K562 (cell line): ENCODE measurements at regions not wholly inside any gene's neighbourhood (a gene's known extent, or its start where the extent isn't known, plus 50 kb on each side); places are given as distances from the start of the nearest gene placed in this dataset.

ENCODE experiments used
- ATAC-seq: fragments of 200-7000 bp; cut with Tn5 transposase; 3 replicates; pipeline ENCODE4 v1.9.1; 2020; ENCODE audit warnings: moderate library complexity
- BruUV-seq: library from RNA; stranded (reverse); fragments of 400-500 nt; replicated peaks from 2 replicates; lab custom pipeline; 2021; lab: Mats Ljungman, UMichigan
- CTCF ChIA-PET: fragments of 300-600 bp; formaldehyde crosslinking; extraction: SDS; loops from one replicate; lab custom pipeline; 2021; ENCODE audit warnings: low intra/inter-chr PET ratio; lab: Yijun Ruan, JAX
- POLR2A ChIA-PET: fragments of 300-600, 350-650 bp; sonication (Branson Sonifier 250); formaldehyde crosslinking; extraction: SDS; loops from one replicate; lab custom pipeline; 2021; ENCODE audit warnings: antibody characterized with exemption, inconsistent platforms; lab: Yijun Ruan, JAX
- DNase-seq, 4 experiments: peaks; one replicate each; pipeline versions ENCODE4 v3.0.0 to v3.0.0-alpha.2; 2011 to 2018; ENCODE audit warnings: low spot score in 3 of 4, mixed read lengths in 3 of 4; ENCODE audit errors: extremely low read depth in 1 of 4
- FAIRE-seq: peaks from 2 replicates; lab custom pipeline; 2011; peaks lifted over from hg19 to GRCh38; lab: Jason Lieb, UNC
- H2AFZ ChIP-seq: 2 replicates; pipeline ENCODE4 v1.6.0; 2011; ENCODE audit warnings: low read depth, low read length, control low read depth, inconsistent platforms
- H3K27ac ChIP-seq: fragments of 200-600 bp; 3 replicates; pipeline ENCODE4 v1.8.0; 2011; ENCODE audit warnings: low read depth, mild to moderate bottlenecking, control low read depth, inconsistent platforms, low read length, moderate library complexity, mixed read lengths; ENCODE audit errors: extremely low read depth
- H3K27me3 ChIP-seq, 2 experiments: fragments of 300-600 bp in 1 of 2; 2 replicates in 1 of 2; 3 replicates in 1 of 2; pipeline versions ENCODE4 v1.6.0 to v1.8.0; 2011; ENCODE audit warnings: inconsistent platforms in 2 of 2, low read length in 2 of 2, mild to moderate bottlenecking in 1 of 2, mixed read lengths in 1 of 2, moderate library complexity in 1 of 2; ENCODE audit not compliant: control insufficient read depth in 2 of 2, insufficient read depth in 2 of 2
- H3K36me3 ChIP-seq: fragments of 300-600 bp; 3 replicates; pipeline ENCODE4 v1.8.0; 2011; ENCODE audit warnings: mild to moderate bottlenecking, low read length, inconsistent platforms; ENCODE audit not compliant: control insufficient read depth, insufficient read depth
- H3K4me1 ChIP-seq, 2 experiments: fragments of 200-600 bp in 1 of 2; replicated peaks in 1 of 2; 2 replicates in 1 of 2; 3 replicates in 1 of 2; pipeline versions ENCODE4 v1.5.1 to v1.8.0; 2011; ENCODE audit warnings: inconsistent platforms in 2 of 2, low read length in 2 of 2, mild to moderate bottlenecking in 1 of 2, mixed read lengths in 1 of 2, moderate library complexity in 1 of 2; ENCODE audit not compliant: control insufficient read depth in 2 of 2, insufficient read depth in 2 of 2
- H3K4me2 ChIP-seq: 2 replicates; pipeline ENCODE4 v1.6.1; 2011; ENCODE audit warnings: low read length, control low read depth, inconsistent platforms, mixed read lengths; ENCODE audit not compliant: insufficient read depth
- H3K4me3 ChIP-seq: fragments of 200-600 bp; sonication (generic), shearing (Covaris generic); 2 replicates; pipeline ENCODE4 v1.5.1; 2016; ENCODE audit warnings: control low read depth, inconsistent platforms
- H3K79me2 ChIP-seq: fragments of 200-600 bp; 3 replicates; pipeline ENCODE4 v1.8.0; 2011; ENCODE audit warnings: low read length, inconsistent platforms; ENCODE audit not compliant: control insufficient read depth, insufficient read depth
- H3K9ac ChIP-seq, 2 experiments: 2 replicates each; pipeline versions ENCODE4 v1.6.0 to v1.6.1; 2011; ENCODE audit warnings: low read depth in 2 of 2, low read length in 2 of 2, control low read depth in 1 of 2, inconsistent platforms in 1 of 2, mild to moderate bottlenecking in 1 of 2, mixed read lengths in 1 of 2; ENCODE audit not compliant: insufficient read depth in 1 of 2
- H3K9me1 ChIP-seq: one replicate; pipeline ENCODE4 v1.6.0; 2011; ENCODE audit warnings: inconsistent platforms, mild to moderate bottlenecking, low read length, moderate library complexity; ENCODE audit not compliant: control insufficient read depth, insufficient read depth
- H3K9me3 ChIP-seq: replicated peaks from 2 replicates; pipeline ENCODE4 v1.5.1; 2011; ENCODE audit warnings: low read depth, low read length, inconsistent platforms; ENCODE audit not compliant: control insufficient read depth, insufficient read depth
- H4K20me1 ChIP-seq: replicated peaks from 2 replicates; pipeline ENCODE4 v1.6.1; 2011; ENCODE audit warnings: low read length, inconsistent platforms, mixed read lengths; ENCODE audit not compliant: control insufficient read depth, insufficient read depth
- ARNT ChIP-seq, 2 experiments: fragments of 450-650 bp; IDR thresholded peaks; 2 replicates each; pipeline ENCODE4 v1.6.1; 2016; ENCODE audit warnings: mild to moderate bottlenecking in 1 of 2
- BRD4 ChIP-seq: fragments of 200-600 bp; sonication (generic); IDR thresholded peaks from 2 replicates; pipeline ENCODE4 v1.6.1; 2017; ENCODE audit warnings: inconsistent platforms
- HNRNPH1 ChIP-seq: fragments of 200-400 bp; formaldehyde crosslinking; optimal IDR thresholded peaks from 2 replicates; pipeline ENCODE3; 2017; ENCODE audit warnings: low read depth, mild to moderate bottlenecking, low read length, moderate library complexity
- KHSRP ChIP-seq: fragments of 450-650 bp; IDR thresholded peaks from 2 replicates; pipeline ENCODE4 v1.6.1; 2017
- MAZ ChIP-seq, 2 experiments: fragments of 450-650 bp in 1 of 2; sonication (generic) in 1 of 2; formaldehyde crosslinking; IDR thresholded peaks in 1 of 2; conservative IDR thresholded peaks in 1 of 2; 2 replicates each; pipeline versions ENCODE4 v1.4.0 to v1.5.0; 2020; ENCODE audit warnings: mild to moderate bottlenecking in 1 of 2, missing genetic modification reagents in 1 of 2
- MTF1 ChIP-seq: fragments of 250-450 bp; sonication (Bioruptor Pico); IDR thresholded peaks from 2 replicates; pipeline ENCODE4 v1.9.0; 2021; ENCODE audit warnings: moderate library complexity, mild to moderate bottlenecking, inconsistent platforms, borderline replicate concordance
- NONO ChIP-seq, 2 experiments: fragments of 200-400 bp in 1 of 2; fragments of 450-650 bp in 1 of 2; formaldehyde crosslinking in 1 of 2; IDR thresholded peaks; 2 replicates each; pipeline ENCODE4 v1.6.1; 2017; ENCODE audit warnings: low read depth in 2 of 2, mild to moderate bottlenecking in 2 of 2, moderate library complexity in 2 of 2, low read length in 1 of 2
- NR1H2 ChIP-seq: sonication (generic); formaldehyde crosslinking; IDR thresholded peaks from 2 replicates; pipeline ENCODE4 v1.4.0; 2020; ENCODE audit warnings: mild to moderate bottlenecking, missing genetic modification reagents
- SETDB1 ChIP-seq: IDR thresholded peaks from one replicate; pipeline ENCODE4 v1.6.1; 2012; ENCODE audit warnings: low read length, control low read depth, inconsistent platforms
- SREBF1 ChIP-seq: fragments of 150-350 bp; IDR thresholded peaks from 2 replicates; pipeline ENCODE4 v1.6.1; 2014; ENCODE audit warnings: antibody characterized with exemption, low read depth, low read length, borderline replicate concordance
- ZBTB17 ChIP-seq: fragments of 450-650 bp; formaldehyde crosslinking; IDR thresholded peaks from 2 replicates; pipeline ENCODE4 v1.4.0; 2020; ENCODE audit warnings: mild to moderate bottlenecking
- ZNF347 ChIP-seq: fragments of 450-650 bp; formaldehyde crosslinking; IDR thresholded peaks from 2 replicates; pipeline ENCODE4 v1.4.0; 2020; ENCODE audit warnings: low read depth, mild to moderate bottlenecking, moderate library complexity
- ZNF668 ChIP-seq: fragments of 250-450 bp; sonication (Bioruptor Pico); IDR thresholded peaks from 2 replicates; pipeline ENCODE4 v1.8.0; 2022; ENCODE audit warnings: mild to moderate bottlenecking, inconsistent platforms
- WGBS: fragments of 100-300 bp; shearing (Covaris generic); methylation state at CpG from one replicate; pipeline ENCODE4 v1.1.6; 2016; ENCODE audit warnings: low coverage, mixed read lengths; ENCODE audit not compliant: insufficient coverage; ENCODE audit errors: missing lambda C conversion rate; 5-methylcytosine and 5-hydroxymethylcytosine counted together
- in situ Hi-C: fragments of 300-500 bp; cut with MboI; formaldehyde crosslinking; loops from 4 replicates; pipeline ENCODE4 v1.15.0; 2018; ENCODE audit warnings: inconsistent platforms, mixed read lengths
- intact Hi-C: fragments of 100-400 bp; cut with micrococcal nuclease; formaldehyde crosslinking; loops from 2 replicates; pipeline ENCODE4 v1.14.2; 2022
- TF ChIP-seq, protein P1 (sequence below), 2 experiments: fragments of 450-650 bp in 1 of 2; sonication (generic) in 1 of 2; formaldehyde crosslinking in 1 of 2; IDR thresholded peaks in 1 of 2; conservative IDR thresholded peaks in 1 of 2; 2 replicates each; pipeline versions ENCODE4 v1.6.1 to v1.8.1; 2016 to 2023; ENCODE audit warnings: mild to moderate bottlenecking in 2 of 2, moderate library complexity in 2 of 2, inconsistent platforms in 1 of 2, missing genetic modification reagents in 1 of 2
- TF ChIP-seq, protein P2 (sequence below): sonication (generic); formaldehyde crosslinking; IDR thresholded peaks from 2 replicates; pipeline ENCODE4 v1.8.0; 2022; ENCODE audit warnings: mild to moderate bottlenecking, missing genetic modification reagents
- TF ChIP-seq, protein P3 (sequence below): sonication (generic); formaldehyde crosslinking; IDR thresholded peaks from 2 replicates; pipeline ENCODE4 v1.8.0; 2022; ENCODE audit warnings: mild to moderate bottlenecking, missing genetic modification reagents
- TF ChIP-seq, protein P4 (sequence below): sonication (generic); formaldehyde crosslinking; IDR thresholded peaks from 2 replicates; pipeline ENCODE4 v1.8.0; 2023; ENCODE audit warnings: mild to moderate bottlenecking, missing genetic modification reagents

DNA sequence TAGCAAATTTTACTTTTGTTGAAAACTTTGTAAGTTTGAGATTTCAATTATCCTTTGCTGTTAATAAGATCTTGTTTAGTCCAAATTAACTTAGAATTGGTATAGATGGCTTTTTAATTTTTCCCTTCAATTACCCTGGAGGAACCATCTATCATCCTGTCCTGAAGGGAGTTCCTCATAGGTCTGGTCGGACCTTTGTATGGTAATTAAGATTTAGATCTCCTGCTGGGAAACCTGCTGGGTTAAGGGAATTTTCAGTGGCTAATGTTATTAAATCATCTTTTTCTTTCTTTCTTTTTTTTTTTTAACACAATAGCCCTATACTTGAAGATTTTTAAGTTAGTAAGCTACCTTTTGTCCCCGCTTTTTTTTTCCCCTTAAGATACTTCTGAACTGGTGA, 63.0 kb upstream of the PRMT8 start:
- H3K79me2 ChIP-seq = no peaks in the 10 kb centered on the region
- H3K4me3 ChIP-seq = no peak overlapping the region
- no peaks in the 10 kb centered on the region for H3K27me3 ChIP-seq
- no peak for DNase-seq
- POLR2A ChIA-PET = no interaction called here
- 0% methylated on average over 2 of the region's 2 CpGs for WGBS
- H2AFZ ChIP-seq = no peak overlapping the region
- no peaks in the 10 kb centered on the region for H3K9me3 ChIP-seq
- no peak for ATAC-seq
- no peaks in the 10 kb centered on the region for H3K4me1 ChIP-seq
- H3K9ac ChIP-seq = no peak overlapping the region
- in situ Hi-C loops = no loop called here
- no peak for FAIRE-seq
- BruUV-seq = no TSS peak
- no peaks in the 10 kb centered on the region for H4K20me1 ChIP-seq
- no peak overlapping the region for H3K4me2 ChIP-seq
- H3K36me3 ChIP-seq = no peaks in the 10 kb centered on the region
- CTCF ChIA-PET = no interaction called here
- intact Hi-C loops = no loop called here
- no peak overlapping the region for H3K27ac ChIP-seq
- H3K9me1 ChIP-seq = no peaks in the 10 kb centered on the region
- TF ChIP-seq ZBTB17 (CRISPR knock-in tag) (no peak), HNRNPH1 (no peak), SETDB1 (no peak), MTF1 (no peak), NR1H2 (CRISPR knock-in tag) (no peak), KHSRP (no peak), BRD4 (no peak), MAZ (CRISPR knock-in tag; conservative IDR thresholded peaks at IDR 0.05 in 1 of 2, IDR thresholded peaks at IDR 0.05 in 1 of 2) (no peak), SREBF1 (no peak), ARNT (IDR thresholded peaks at IDR 0.05) (no peak), NONO (IDR thresholded peaks at IDR 0.05; ENCODE audit: low read depth in 2 of 2, low read length in 1 of 2) (no peak), ZNF347 (CRISPR knock-in tag) (no peak), ZNF668 (CRISPR knock-in tag) (no peak)
- TF ChIP-seq, protein P1, sequence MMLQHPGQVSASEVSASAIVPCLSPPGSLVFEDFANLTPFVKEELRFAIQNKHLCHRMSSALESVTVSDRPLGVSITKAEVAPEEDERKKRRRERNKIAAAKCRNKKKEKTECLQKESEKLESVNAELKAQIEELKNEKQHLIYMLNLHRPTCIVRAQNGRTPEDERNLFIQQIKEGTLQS (IDR thresholded peaks at IDR 0.05) = no peak
- TF ChIP-seq, protein P1 (CRISPR knock-in tag; conservative IDR thresholded peaks at IDR 0.05) = no peak
- TF ChIP-seq, protein P2, sequence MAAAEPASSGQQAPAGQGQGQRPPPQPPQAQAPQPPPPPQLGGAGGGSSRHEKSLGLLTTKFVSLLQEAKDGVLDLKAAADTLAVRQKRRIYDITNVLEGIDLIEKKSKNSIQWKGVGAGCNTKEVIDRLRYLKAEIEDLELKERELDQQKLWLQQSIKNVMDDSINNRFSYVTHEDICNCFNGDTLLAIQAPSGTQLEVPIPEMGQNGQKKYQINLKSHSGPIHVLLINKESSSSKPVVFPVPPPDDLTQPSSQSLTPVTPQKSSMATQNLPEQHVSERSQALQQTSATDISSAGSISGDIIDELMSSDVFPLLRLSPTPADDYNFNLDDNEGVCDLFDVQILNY = no peak
- TF ChIP-seq, protein P3, sequence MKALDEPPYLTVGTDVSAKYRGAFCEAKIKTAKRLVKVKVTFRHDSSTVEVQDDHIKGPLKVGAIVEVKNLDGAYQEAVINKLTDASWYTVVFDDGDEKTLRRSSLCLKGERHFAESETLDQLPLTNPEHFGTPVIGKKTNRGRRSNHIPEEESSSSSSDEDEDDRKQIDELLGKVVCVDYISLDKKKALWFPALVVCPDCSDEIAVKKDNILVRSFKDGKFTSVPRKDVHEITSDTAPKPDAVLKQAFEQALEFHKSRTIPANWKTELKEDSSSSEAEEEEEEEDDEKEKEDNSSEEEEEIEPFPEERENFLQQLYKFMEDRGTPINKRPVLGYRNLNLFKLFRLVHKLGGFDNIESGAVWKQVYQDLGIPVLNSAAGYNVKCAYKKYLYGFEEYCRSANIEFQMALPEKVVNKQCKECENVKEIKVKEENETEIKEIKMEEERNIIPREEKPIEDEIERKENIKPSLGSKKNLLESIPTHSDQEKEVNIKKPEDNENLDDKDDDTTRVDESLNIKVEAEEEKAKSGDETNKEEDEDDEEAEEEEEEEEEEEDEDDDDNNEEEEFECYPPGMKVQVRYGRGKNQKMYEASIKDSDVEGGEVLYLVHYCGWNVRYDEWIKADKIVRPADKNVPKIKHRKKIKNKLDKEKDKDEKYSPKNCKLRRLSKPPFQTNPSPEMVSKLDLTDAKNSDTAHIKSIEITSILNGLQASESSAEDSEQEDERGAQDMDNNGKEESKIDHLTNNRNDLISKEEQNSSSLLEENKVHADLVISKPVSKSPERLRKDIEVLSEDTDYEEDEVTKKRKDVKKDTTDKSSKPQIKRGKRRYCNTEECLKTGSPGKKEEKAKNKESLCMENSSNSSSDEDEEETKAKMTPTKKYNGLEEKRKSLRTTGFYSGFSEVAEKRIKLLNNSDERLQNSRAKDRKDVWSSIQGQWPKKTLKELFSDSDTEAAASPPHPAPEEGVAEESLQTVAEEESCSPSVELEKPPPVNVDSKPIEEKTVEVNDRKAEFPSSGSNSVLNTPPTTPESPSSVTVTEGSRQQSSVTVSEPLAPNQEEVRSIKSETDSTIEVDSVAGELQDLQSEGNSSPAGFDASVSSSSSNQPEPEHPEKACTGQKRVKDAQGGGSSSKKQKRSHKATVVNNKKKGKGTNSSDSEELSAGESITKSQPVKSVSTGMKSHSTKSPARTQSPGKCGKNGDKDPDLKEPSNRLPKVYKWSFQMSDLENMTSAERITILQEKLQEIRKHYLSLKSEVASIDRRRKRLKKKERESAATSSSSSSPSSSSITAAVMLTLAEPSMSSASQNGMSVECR (CRISPR knock-in tag) = no peak
- TF ChIP-seq, protein P4, sequence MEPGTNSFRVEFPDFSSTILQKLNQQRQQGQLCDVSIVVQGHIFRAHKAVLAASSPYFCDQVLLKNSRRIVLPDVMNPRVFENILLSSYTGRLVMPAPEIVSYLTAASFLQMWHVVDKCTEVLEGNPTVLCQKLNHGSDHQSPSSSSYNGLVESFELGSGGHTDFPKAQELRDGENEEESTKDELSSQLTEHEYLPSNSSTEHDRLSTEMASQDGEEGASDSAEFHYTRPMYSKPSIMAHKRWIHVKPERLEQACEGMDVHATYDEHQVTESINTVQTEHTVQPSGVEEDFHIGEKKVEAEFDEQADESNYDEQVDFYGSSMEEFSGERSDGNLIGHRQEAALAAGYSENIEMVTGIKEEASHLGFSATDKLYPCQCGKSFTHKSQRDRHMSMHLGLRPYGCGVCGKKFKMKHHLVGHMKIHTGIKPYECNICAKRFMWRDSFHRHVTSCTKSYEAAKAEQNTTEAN (CRISPR knock-in tag) = no peak
